Stimulated activated CD4-positive, alpha-beta T cell treated with anti-CD3 and anti-CD28 coated beads, Interleukin-1b, Interleukin-23, amount 100 ng/mL, for 24 hours (primary cell): ENCODE measurements at regions not wholly inside any gene's neighbourhood (a gene's known extent, or its start where the extent isn't known, plus 50 kb on each side); places are given as distances from the start of the nearest gene placed in this dataset.

Experiments
- DNase-seq, 4 experiments: peaks; one replicate each; pipeline ENCODE4 v3.0.0-alpha.2; 2020; ENCODE audit warnings: low read depth in 4 of 4, low spot score in 1 of 4

- DNase-seq = no peak
Observed at GRCh38 chr6:99080191-99080590, 132.4 kb upstream of the FBXL4 start.

GRCh38 chr6:99079058-99079457 is 131.3 kb upstream of the FBXL4 start:
- DNase-seq = no peak

DNA sequence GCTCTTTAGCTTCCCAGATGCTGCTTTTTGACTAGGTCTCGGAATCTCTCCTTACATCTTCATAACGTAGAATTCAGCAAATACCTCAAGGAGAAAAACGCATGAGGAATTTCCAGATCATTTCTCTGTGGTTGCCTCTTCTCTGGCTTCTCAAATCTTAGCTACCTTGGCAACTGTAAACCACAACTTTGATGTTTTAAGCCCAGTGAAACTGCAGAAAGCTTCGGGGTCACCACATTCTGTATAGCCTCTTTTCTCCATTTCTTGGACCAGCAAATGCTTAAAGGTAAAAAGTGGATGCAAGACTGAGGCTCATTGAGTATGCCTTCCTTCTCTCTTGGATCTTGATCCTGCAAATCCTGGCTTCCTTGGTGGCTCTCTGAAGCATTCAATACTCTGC is 125.5 kb upstream of the FBXL4 start:
- no peak for DNase-seq

GRCh38 chr6:99066044-99066443 is 118.3 kb upstream of the FBXL4 start:
- no peak for DNase-seq

- DNase-seq = no peak
Observed at GRCh38 chr6:99064834-99065233, 117.1 kb upstream of the FBXL4 start.

GRCh38 chr6:99036672-99037071 is 88.9 kb upstream of the FBXL4 start:
- DNase-seq = no peak

DNA sequence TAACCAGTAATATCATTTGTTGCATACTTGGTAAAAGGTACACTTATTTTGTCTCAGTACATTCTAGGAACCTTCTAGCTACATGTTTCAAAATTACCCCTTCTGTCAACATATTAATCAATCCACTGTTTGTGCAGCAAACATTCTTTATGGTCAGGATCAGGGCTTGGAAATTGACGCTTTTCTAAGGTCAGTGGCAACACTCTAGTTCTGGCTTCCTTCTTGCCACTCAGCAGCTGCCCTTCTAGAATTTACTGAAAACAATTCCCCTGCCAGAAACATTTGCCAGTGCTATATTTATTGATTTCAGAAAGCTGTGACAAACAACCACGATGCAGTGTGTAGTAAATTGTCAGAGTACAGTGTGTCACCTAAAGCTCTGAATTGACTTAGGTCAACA is 84.7 kb upstream of the FBXL4 start:
- no peak for DNase-seq

DNA sequence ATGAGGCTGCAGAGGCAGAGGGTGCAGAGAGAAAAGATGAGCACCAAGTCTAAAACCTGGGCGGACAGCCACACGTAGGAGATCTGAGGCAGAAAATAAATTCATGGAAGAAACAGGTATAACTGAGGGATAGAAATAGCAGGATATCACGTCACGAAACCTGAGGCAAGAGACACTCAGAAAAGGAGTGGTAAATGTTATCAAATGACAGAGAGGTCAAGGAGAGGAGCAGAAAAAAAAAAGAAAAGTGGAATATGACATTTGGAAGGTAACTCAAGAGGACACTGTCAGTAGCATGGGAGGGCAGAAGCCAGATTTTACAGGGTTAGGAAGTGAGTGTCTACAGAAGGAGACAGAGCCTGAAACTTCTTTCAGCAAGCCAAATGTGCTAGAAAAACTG is 84.2 kb upstream of the FBXL4 start:
- no peak for DNase-seq

DNA sequence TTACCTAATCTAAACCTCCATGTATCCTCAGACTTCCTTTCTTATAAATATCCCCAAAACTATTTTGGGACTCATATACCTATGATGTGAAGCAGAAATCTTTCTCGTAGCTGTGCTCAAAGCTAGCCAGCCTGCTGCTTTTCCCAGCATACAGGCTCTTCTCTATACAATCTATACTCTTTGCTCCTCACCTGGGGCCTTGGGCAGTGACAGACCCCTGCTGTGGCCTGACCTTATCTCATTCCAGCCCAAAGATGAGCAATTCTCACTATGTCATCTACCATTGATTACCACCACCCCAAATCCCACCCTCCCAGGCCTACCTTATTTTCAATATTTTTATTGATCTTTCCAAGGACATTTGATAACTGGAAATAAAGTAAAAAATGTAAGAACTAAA is 83.2 kb upstream of the FBXL4 start:
- no peak for DNase-seq

- no peak for DNase-seq
Observed at GRCh38 chr6:99026135-99026534, 78.4 kb upstream of the FBXL4 start.

DNA sequence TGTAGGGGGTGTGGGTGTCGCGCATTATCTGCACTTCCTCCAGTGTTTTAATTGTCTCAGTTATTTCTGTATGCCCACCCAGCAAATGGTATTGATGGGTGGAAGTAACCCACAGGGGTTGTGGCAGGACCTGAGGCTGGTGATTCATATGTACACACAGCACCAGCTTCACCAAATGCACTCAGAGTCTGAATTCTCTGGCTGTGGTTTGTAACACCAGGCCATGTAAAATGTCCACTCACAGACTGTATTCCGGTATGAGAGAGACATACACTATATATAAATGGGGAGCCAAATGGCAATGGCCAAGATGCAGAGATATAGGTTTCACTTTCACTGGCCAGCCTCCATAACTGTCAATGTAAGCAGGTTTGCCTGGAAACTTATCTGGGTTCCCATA is 76.3 kb upstream of the FBXL4 start:
- no peak for DNase-seq

- DNase-seq = no peak
Observed at GRCh38 chr6:99022039-99022609, 74.4 kb upstream of the FBXL4 start.

DNA sequence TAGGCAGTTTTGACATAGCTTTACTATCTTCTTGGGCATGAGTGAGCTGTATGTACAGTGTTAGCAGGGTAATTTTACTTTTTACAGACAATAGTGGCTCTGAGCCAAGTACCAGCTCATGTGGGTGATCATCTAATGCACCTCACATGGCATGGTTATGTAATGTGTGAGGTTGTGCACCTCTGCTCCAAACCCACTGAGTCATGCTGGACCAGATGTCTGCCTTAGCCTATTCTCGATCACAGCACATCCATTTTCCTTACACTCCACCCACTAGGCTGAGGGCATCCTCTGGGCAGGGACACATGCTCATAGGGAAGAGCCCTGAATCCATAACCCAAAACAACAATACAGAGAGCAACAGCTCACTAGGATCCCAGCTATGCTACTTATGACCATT is 71.6 kb upstream of the FBXL4 start:
- no peak for DNase-seq

DNA sequence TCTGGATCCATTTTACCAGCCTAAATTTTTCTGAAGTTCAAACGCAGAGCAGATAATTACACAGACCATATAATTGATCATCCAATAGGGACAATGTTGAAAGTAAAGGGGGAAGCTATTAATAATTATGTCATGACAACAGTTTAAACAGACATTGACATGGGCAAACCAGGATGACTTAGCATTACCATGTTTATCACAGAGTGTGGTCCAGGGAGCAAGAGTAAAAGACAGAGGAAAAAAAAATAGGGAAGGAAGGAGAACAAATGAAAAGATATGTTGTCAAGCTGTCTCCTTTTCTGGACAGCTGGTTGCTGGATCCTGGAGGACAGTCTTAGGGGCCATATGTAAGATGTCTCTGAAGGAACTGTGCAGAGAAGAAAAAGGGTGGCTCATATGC is 69.4 kb upstream of the FBXL4 start:
- no peak for DNase-seq

DNA sequence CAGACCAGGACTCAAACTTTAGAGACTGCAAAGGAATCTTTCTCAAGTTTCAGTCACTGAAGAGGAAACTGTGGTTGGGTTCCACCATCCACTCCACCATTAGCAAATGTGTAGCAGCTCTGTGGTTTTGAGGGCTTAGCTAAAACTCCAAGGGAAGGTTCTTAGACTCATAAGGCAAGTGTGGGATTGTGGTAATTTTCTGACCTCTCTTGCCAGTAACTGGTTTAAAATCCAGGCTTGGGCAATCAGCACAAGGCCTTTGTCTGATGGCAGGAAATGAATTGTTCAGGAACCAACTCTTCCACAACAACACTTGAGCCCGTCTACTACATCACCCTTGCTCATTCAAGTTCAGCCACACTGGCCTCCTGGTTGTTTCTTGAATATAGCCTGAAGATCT is 68.6 kb upstream of the FBXL4 start:
- DNase-seq = no peak

- DNase-seq = no peak
Observed at GRCh38 chr6:99014061-99014460, 66.3 kb upstream of the FBXL4 start.

GRCh38 chr6:99013661-99014060 is 65.9 kb upstream of the FBXL4 start:
- DNase-seq = no peak

- no peak for DNase-seq
Observed at GRCh38 chr6:99013145-99013544, 65.4 kb upstream of the FBXL4 start.

DNA sequence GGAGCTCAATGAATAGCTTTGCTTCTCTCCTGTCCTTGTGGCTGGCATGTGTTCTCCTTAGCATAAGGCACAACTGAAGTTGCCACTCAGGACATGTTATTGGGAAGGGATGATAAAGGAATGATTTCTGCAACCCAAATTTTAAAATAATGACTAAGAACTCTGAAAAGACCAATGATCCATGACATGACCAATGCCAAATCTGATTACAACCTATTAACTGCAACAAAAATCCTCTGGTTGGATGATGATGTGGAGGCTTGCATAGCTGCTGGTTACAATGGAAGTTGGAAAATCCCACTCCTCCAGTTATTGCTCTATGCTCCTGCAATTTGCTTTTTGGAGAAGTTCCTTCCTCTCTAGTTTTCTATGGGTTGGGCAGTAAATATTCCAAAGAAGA is 63.4 kb upstream of the FBXL4 start:
- no peak for DNase-seq

DNA sequence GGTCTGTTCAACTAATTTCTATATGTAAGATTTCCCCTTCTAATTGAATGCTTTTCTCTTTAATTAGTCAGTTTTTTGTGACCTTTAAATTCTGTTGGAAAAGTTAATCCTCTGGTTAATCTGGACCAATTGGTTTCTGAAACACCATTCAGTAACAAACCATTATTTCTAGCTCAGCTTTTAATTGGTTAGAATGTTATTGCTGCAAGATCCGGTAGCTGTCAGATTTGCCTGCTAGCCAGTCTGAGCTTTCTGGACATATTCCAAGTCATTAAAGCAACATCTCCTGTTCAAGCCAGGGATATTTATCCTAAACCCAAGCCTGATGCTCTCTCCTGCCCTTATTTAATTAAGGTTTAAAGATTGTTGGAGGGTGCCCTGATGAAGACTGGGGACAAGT is 55.1 kb upstream of the FBXL4 start:
- no peak for DNase-seq

DNA sequence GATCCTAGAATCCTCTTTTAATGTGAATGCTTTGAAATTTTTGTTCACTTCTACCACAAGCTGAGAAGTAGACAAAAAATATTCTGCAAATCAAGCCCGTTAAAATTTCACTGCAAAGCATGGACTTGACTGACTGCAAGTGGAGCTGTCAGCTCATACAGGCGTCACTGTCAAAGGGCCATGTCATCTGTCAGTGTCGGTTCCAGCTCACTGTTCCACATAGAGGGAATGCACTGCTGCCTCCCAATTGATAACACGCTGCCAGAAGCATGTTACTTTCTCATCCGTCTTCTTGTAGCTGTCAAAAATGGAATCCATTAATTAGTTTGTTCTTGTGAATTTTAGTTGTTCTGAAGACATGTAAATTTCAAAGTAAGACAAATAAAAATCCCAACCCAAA is 50.4 kb upstream of the FBXL4 start:
- no peak for DNase-seq
